Activated naive CD4-positive, alpha-beta T cell treated with anti-CD3 and anti-CD28 coated beads, Interleukin-2, amount 50 U/mL, for 24 hours (primary cell): ENCODE measurements at regions not wholly inside any gene's neighbourhood (a gene's known extent, or its start where the extent isn't known, plus 50 kb on each side); places are given as distances from the start of the nearest gene placed in this dataset.
A peak's percentile ranks its signal among the peaks of the same experiment; 100 is the strongest.

Source experiments
- H3K27ac Mint-ChIP-seq: one replicate; pipeline ENCODE4 v1.8.0; 2021; ENCODE audit warnings: mild to moderate bottlenecking, mixed read lengths
- H3K27me3 Mint-ChIP-seq: one replicate; pipeline ENCODE4 v1.8.0; 2021; ENCODE audit warnings: mixed read lengths
- H3K36me3 Mint-ChIP-seq: one replicate; pipeline ENCODE4 v1.8.0; 2021; ENCODE audit warnings: mixed read lengths
- H3K4me1 Mint-ChIP-seq: one replicate; pipeline ENCODE4 v1.8.0; 2021; ENCODE audit warnings: mixed read lengths
- H3K4me3 Mint-ChIP-seq: one replicate; pipeline ENCODE4 v1.8.0; 2021; ENCODE audit warnings: mild to moderate bottlenecking, mixed read lengths
- H3K9me3 Mint-ChIP-seq: one replicate; pipeline ENCODE4 v1.8.0; 2021; ENCODE audit warnings: mixed read lengths

DNA sequence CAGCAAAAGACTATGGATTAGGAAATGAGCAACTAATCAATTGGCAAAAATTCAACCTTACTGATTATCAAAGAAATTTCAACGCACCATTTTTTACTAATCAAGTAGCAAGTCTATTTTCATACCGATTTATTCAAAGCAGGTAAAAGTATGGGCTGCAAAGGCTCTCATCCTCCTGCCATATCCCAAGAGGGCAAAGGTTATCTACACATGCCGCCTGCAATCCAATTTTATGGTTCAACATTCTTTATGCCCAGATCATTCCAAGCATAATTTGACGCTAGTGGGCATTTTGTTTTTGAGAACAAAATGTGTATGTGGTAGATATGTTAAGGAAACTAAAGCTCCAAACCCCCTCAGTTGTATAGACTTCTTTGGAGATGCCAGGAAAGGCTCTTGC is 270.6 kb downstream of the MAF start:
- Mint-ChIP-seq H3K27me3 (peaks cover 1% of the 10 kb centered on the region), H3K4me3 (no peak overlapping the region), H3K36me3 (no peaks in the 10 kb centered on the region), H3K27ac (no peak overlapping the region), H3K9me3 (no peaks in the 10 kb centered on the region), H3K4me1 (peaks cover 8% of the 10 kb centered on the region)

GRCh38 chr16:79329166-79329521 is 271.4 kb downstream of the MAF start:
- Mint-ChIP-seq H3K36me3 (no peaks in the 10 kb centered on the region), H3K9me3 (no peaks in the 10 kb centered on the region), H3K4me3 (no peak overlapping the region), H3K27ac (no peak overlapping the region), H3K27me3 (peaks cover 1% of the 10 kb centered on the region), H3K4me1 (peaks cover 10% of the 10 kb centered on the region)

DNA sequence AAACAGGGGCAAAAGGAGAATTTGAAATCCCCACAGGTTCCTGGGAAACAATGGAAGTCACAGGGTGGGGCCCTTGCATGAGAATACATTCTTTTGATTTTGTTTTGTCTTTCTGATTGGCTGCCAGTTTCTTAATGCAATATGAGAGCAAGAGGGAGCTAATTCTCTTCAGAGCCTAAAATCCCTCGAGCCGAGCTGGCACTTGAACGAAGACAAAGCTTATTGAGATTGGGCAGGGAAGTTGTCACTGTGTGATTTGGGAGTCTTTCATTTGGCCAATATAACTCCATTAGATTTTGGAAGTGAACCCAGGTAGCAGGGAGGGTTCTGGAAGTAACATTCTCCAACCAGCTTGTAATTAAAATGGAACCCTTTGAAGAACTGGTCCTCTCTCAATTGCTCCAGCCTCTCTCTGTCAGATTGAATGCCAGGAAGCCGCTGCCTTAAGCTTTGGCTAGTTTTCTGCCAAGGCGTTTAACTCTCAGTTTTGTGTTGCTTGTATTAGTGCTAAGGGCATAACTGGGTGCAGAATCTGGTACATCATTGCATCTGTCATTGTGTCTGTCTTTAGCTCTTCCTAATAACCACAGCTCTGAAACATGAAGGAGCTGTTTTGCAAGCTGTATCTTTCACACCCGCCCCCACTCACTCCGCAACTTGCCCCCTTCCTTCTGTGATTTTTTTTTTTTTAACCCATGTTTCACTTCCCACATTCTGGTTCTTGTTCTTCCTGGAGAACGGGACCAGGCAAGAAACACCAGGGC is 272.0 kb downstream of the MAF start:
- H3K9me3 Mint-ChIP-seq = no peaks in the 10 kb centered on the region
- H3K27me3 Mint-ChIP-seq = peaks cover 1% of the 10 kb centered on the region
- H3K4me1 Mint-ChIP-seq = peaks cover 10% of the 10 kb centered on the region
- no peak overlapping the region for H3K4me3 Mint-ChIP-seq
- H3K27ac Mint-ChIP-seq = no peak overlapping the region
- H3K36me3 Mint-ChIP-seq = no peaks in the 10 kb centered on the region

DNA sequence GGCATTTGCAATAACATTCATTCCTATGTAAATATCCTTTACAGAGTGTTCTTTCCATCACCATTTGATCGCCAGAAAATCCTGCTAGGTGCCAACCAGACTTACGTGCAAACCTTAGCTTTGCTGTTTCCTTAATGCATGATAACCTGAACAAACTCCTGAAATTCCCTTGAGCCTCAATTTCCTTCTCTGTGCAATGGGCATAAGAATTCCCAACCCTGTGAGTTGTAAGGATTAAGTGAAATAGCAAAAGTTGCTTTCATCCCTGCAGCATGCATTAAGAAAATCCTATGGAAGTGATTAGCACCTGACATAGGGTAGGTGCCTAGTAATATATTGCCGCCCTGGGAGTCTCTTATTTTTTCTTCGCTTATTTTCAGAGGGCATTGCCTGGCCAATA is 272.7 kb downstream of the MAF start:
- H3K27me3 Mint-ChIP-seq = peaks cover 1% of the 10 kb centered on the region
- H3K36me3 Mint-ChIP-seq = no peaks in the 10 kb centered on the region
- H3K4me3 Mint-ChIP-seq = no peak overlapping the region
- no peaks in the 10 kb centered on the region for H3K9me3 Mint-ChIP-seq
- no peak overlapping the region for H3K27ac Mint-ChIP-seq
- H3K4me1 Mint-ChIP-seq = peaks cover 10% of the 10 kb centered on the region

DNA sequence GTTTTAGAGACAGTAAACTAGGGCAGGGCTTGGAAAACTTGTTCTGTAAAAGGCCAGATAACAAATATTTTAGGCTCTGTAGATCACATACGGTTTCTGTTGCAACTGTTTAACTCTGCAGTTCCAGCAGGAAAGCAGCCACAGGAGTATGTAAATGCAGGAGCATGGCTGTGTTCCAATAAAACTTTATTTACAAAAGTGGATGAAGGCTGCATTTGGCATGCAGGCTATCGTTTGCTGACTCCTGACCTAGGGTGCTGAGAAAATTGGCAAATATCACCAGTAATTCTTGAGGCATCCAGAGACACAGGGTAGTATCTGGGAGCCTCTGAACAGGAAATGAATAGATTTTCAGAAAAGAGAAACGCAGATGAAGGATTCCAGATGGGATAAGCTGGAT is 274.0 kb downstream of the MAF start:
- peaks cover 8% of the 10 kb centered on the region for H3K27me3 Mint-ChIP-seq
- H3K36me3 Mint-ChIP-seq = no peaks in the 10 kb centered on the region
- H3K4me3 Mint-ChIP-seq = no peak overlapping the region
- peaks cover 10% of the 10 kb centered on the region for H3K4me1 Mint-ChIP-seq
- no peak overlapping the region for H3K27ac Mint-ChIP-seq
- H3K9me3 Mint-ChIP-seq = no peaks in the 10 kb centered on the region

DNA sequence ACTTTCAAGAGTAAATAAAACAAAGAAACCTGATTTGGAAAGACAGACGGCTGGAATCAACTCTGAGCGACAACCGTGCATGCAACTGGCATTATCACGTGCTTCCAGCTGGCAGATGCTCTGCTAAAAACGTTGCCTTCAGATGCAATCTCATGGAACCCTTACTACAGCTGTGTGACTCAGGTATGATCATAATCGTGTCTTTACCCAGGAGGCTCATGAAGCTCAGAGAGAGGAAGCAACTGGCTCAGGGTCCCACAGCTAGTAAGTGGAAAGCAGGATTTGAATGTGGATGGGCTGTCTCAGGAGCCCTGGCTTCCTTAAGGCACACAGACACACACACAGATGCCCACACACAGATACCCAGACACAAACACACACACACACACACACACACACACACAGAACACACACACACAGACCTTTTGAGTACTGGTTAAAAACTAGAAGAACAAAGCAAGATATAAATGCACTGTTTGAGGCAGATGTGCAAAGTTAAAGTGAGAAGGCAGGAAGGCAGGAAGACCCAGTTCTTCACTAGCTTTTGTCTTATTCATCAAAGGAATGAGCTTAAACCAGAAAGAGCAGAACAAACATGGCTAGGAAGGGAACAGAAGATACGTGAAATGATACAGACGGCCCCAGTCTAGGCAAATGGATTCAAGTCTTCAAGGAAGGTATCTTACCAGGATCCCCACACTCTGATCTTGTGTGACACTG is 275.2 kb downstream of the MAF start:
- H3K27me3 Mint-ChIP-seq = peaks cover 10% of the 10 kb centered on the region
- no peak overlapping the region for H3K4me3 Mint-ChIP-seq

DNA sequence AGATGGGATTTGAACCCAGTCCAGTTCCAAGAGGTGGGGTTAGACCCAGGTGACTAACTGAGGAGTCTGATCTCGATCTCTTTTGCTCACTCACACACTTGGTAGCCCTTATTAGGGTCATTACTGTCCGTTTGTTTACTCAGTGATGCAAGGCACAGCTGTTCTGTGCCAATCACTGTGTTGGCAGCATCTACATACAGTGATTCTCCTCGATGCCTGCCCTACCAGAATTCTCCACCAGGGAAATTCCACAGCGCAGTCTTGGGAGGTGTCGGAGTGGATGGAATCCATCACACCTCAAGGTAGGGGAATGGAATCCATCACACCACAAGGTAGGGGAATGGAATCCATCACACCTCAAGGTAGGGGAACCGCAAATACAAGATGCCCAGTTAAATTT is 279.6 kb downstream of the MAF start:
- Mint-ChIP-seq H3K27ac (no peak overlapping the region), H3K27me3 (peaks cover 10% of the 10 kb centered on the region), H3K4me3 (no peak overlapping the region)

More for the DNA sequence above, 275.2 kb downstream of the MAF start:
- Mint-ChIP-seq H3K36me3 (no peaks in the 10 kb centered on the region), H3K27ac (no peak overlapping the region), H3K4me1 (peaks cover 10% of the 10 kb centered on the region), H3K9me3 (no peaks in the 10 kb centered on the region)

DNA sequence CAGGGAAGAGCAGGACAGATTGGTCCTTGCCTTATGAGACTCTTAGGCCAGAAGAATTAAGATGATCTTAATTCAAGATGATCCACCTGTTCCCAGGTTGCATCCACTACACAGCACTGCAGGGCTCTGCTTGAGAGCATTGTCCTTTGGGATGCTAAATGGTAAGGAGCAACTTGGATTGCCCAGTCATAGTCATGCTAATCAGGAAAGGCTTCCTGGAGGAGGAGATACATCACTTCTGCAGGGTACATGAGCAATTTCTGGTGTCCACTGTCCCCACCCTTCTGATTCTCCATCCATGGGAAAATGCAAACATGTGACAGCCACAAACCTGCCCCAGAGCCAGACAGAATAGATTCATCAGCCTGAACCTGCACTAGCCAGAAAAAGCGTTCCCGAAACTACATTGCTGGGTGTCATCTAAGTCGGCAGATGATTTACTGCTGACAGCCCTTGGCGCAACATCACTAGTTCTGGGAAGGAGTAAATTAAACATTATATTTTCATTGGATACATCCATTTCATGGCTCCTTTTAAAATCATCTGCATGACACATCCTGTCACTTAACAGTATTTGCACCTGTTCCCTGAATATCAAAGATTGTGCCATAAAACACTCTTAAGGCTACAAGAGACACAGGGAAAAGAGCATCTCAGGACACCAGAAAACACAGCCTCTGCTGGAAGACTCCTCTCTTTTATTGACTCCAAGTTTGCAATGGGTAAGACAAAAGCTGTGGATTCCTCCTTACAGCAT is 282.2 kb downstream of the MAF start:
- Mint-ChIP-seq H3K36me3 (no peaks in the 10 kb centered on the region), H3K27ac (peak overlapping the region; percentile 15), H3K4me3 (no peak overlapping the region), H3K4me1 (peaks cover 11% of the 10 kb centered on the region), H3K9me3 (no peaks in the 10 kb centered on the region), H3K27me3 (peaks cover 10% of the 10 kb centered on the region)

More for the DNA sequence above, 279.6 kb downstream of the MAF start:
- Mint-ChIP-seq H3K4me1 (peaks cover 18% of the 10 kb centered on the region), H3K36me3 (no peaks in the 10 kb centered on the region), H3K9me3 (no peaks in the 10 kb centered on the region)

DNA sequence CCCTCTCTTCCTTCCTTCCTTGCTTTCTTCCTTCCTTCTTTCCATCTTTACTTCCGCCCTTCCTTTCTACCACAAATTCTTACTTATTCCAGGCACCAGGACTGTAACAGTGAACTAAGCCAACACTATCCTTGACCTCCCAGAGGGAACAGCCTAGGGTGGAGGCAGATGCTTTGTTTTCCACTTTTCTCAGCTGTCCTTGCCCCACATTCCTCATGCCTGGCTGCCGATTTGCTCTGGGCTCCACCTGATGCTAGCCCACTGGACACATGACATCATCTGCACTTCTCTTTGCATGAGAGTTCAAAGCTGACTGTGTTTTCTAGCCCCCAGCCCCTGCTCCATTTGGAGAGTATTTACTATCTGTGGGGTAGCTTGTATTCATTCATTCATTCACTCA is 283.0 kb downstream of the MAF start:
- peaks cover 11% of the 10 kb centered on the region for H3K4me1 Mint-ChIP-seq
- peaks cover 8% of the 10 kb centered on the region for H3K27me3 Mint-ChIP-seq
- no peaks in the 10 kb centered on the region for H3K9me3 Mint-ChIP-seq
- no peak overlapping the region for H3K27ac Mint-ChIP-seq
- H3K4me3 Mint-ChIP-seq = no peak overlapping the region
- no peaks in the 10 kb centered on the region for H3K36me3 Mint-ChIP-seq

DNA sequence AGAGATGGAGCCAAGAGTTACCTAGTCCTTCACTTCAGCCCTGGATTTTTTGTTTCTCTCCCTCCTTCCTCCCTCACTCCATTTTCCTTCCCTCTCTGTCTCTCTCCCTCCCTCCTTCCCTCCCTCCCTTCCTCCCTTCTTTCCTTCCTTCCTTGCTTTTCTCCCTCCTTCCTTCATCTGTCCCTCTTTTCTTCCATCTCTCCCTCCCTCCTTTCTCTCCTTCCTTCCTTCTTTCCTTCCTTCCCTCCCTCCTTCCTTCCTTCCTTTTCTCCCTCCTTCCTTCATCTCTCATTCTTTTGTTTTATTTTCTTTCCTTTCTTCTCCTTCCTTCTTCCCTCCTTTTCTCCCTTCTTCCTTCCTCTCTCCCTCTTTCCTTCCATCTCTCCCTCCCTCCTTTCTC is 283.5 kb downstream of the MAF start:
- peak overlapping the region; percentile 64 for H3K27ac Mint-ChIP-seq
- H3K27me3 Mint-ChIP-seq = peaks cover 4% of the 10 kb centered on the region

GRCh38 chr16:79316004-79316458 is 284.5 kb downstream of the MAF start:
- Mint-ChIP-seq H3K9me3 (no peaks in the 10 kb centered on the region), H3K36me3 (no peaks in the 10 kb centered on the region), H3K4me1 (peaks cover 11% of the 10 kb centered on the region), H3K27me3 (peaks cover 2% of the 10 kb centered on the region), H3K27ac (no peak overlapping the region), H3K4me3 (no peak overlapping the region)

More for the DNA sequence above, 283.5 kb downstream of the MAF start:
- Mint-ChIP-seq H3K36me3 (no peaks in the 10 kb centered on the region), H3K4me3 (no peak overlapping the region), H3K4me1 (peaks cover 11% of the 10 kb centered on the region), H3K9me3 (no peaks in the 10 kb centered on the region)

- H3K27ac Mint-ChIP-seq = no peak overlapping the region
- H3K36me3 Mint-ChIP-seq = no peaks in the 10 kb centered on the region
- peaks cover 11% of the 10 kb centered on the region for H3K4me1 Mint-ChIP-seq
- H3K27me3 Mint-ChIP-seq = peaks cover 2% of the 10 kb centered on the region
- H3K4me3 Mint-ChIP-seq = no peak overlapping the region
- no peaks in the 10 kb centered on the region for H3K9me3 Mint-ChIP-seq
Measured at GRCh38 chr16:79312502-79312901, 288.0 kb downstream of the MAF start.

- peaks cover 1% of the 10 kb centered on the region for H3K4me1 Mint-ChIP-seq
- H3K27me3 Mint-ChIP-seq = peaks cover 3% of the 10 kb centered on the region
- H3K36me3 Mint-ChIP-seq = no peaks in the 10 kb centered on the region
- H3K4me3 Mint-ChIP-seq = no peak overlapping the region
- no peak overlapping the region for H3K27ac Mint-ChIP-seq
- no peaks in the 10 kb centered on the region for H3K9me3 Mint-ChIP-seq
Measured at GRCh38 chr16:79310710-79311109, 289.8 kb downstream of the MAF start.

GRCh38 chr16:79309606-79310005 is 290.9 kb downstream of the MAF start:
- Mint-ChIP-seq H3K27ac (no peak overlapping the region), H3K9me3 (no peaks in the 10 kb centered on the region), H3K27me3 (peaks cover 3% of the 10 kb centered on the region), H3K36me3 (no peaks in the 10 kb centered on the region), H3K4me3 (no peak overlapping the region), H3K4me1 (no peaks in the 10 kb centered on the region)

GRCh38 chr16:79307214-79307613 is 293.3 kb downstream of the MAF start:
- H3K9me3 Mint-ChIP-seq = no peaks in the 10 kb centered on the region
- no peak overlapping the region for H3K27ac Mint-ChIP-seq
- H3K4me1 Mint-ChIP-seq = no peaks in the 10 kb centered on the region
- no peak overlapping the region for H3K4me3 Mint-ChIP-seq
- no peaks in the 10 kb centered on the region for H3K36me3 Mint-ChIP-seq
- peaks cover 3% of the 10 kb centered on the region for H3K27me3 Mint-ChIP-seq

GRCh38 chr16:79305074-79305473 is 295.5 kb downstream of the MAF start:
- peaks cover 2% of the 10 kb centered on the region for H3K27me3 Mint-ChIP-seq

More at GRCh38 chr16:79305074-79305473, 295.5 kb downstream of the MAF start:
- Mint-ChIP-seq H3K36me3 (no peaks in the 10 kb centered on the region), H3K27ac (no peak overlapping the region), H3K4me1 (no peaks in the 10 kb centered on the region), H3K9me3 (no peaks in the 10 kb centered on the region), H3K4me3 (no peak overlapping the region)
